ENCODE measurements at regions not wholly inside any gene's neighbourhood (a gene's known extent, or its start where the extent isn't known, plus 50 kb on each side); places are given as distances from the start of the nearest gene placed in this dataset.

DNA sequence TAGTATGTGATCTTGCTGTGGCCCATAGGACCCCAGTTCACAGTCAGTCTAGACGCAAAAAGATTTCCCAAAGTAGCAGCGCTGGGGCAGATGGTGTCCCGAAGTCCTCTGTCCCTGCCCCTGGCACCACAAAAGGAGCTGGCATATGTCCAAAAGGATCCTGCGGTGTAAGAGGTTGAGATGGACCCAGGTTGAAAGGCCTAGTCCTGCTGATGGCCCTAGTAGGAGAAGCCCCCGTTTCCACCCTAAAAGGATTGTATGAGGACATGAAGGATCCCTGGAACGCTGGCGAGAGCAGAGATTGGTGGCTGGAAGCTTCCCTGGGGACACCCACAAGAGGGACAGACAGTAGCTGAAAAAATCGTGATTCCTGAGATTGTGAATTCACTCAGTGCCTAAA, 58.0 kb upstream of the DCAF8L1 start:
- TF ChIP-seq, protein P1, sequence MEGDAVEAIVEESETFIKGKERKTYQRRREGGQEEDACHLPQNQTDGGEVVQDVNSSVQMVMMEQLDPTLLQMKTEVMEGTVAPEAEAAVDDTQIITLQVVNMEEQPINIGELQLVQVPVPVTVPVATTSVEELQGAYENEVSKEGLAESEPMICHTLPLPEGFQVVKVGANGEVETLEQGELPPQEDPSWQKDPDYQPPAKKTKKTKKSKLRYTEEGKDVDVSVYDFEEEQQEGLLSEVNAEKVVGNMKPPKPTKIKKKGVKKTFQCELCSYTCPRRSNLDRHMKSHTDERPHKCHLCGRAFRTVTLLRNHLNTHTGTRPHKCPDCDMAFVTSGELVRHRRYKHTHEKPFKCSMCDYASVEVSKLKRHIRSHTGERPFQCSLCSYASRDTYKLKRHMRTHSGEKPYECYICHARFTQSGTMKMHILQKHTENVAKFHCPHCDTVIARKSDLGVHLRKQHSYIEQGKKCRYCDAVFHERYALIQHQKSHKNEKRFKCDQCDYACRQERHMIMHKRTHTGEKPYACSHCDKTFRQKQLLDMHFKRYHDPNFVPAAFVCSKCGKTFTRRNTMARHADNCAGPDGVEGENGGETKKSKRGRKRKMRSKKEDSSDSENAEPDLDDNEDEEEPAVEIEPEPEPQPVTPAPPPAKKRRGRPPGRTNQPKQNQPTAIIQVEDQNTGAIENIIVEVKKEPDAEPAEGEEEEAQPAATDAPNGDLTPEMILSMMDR (IDR thresholded peaks at IDR 0.05) = no peak
- no peak for TF ChIP-seq POLR2A (IDR thresholded peaks at IDR 0.05)

Data from testis (tissue), 2 donors.